Gastroesophageal sphincter (tissue), 3 donors: ENCODE measurements at regions not wholly inside any gene's neighbourhood (a gene's known extent, or its start where the extent isn't known, plus 50 kb on each side); places are given as distances from the start of the nearest gene placed in this dataset.

Source experiments
- EP300 ChIP-seq: sonication (generic); formaldehyde crosslinking; IDR thresholded peaks from one replicate; pipeline ENCODE4 v1.6.1; 2017; ENCODE audit warnings: antibody characterized with exemption, mild to moderate bottlenecking
- POLR2A ChIP-seq, 2 donors: fragments of 450-650 bp; IDR thresholded peaks; one replicate each; pipeline ENCODE4 v1.6.1; 2017; ENCODE audit warnings: antibody characterized with exemption in 2 of 2, mild to moderate bottlenecking in 2 of 2, moderate library complexity in 1 of 2
- POLR2AphosphoS5 ChIP-seq: sonication (generic); formaldehyde crosslinking; IDR thresholded peaks from one replicate; pipeline ENCODE4 v1.6.1; 2017; ENCODE audit warnings: antibody characterized with exemption
- TF ChIP-seq, protein P1 (sequence below), 4 experiments: fragments of 200-600 bp in 2 of 4; fragments of 450-650 bp in 2 of 4; sonication (generic) in 1 of 4; IDR thresholded peaks; one replicate each; pipeline ENCODE4 v1.5.1; 2017 to 2019; ENCODE audit warnings: antibody characterized with exemption in 4 of 4, mild to moderate bottlenecking in 2 of 4, moderate library complexity in 2 of 4

DNA sequence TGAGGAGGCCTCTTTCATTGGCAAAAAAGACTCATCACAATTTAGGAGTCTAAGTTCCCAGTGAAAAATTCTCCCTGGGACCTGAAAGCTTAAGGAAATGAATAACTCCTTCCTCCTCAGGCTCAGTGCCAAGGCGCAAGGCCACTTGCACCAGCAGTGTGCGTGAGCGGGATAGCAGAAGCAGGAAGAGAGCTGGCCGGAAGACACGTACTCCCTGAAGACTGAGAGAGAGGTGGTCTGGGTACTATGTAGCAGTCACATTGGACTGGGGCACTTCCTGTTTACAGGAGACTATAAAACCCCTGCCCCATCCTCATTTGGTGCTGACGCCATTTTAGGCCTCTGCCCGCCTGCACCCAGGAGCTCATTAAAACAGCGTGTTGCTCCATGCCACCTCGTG lies 66.3 kb upstream of the IL33 start:
- TF ChIP-seq POLR2AphosphoS5 = no peak
- no peak for TF ChIP-seq POLR2A (IDR thresholded peaks at IDR 0.05)
- TF ChIP-seq, protein P1, sequence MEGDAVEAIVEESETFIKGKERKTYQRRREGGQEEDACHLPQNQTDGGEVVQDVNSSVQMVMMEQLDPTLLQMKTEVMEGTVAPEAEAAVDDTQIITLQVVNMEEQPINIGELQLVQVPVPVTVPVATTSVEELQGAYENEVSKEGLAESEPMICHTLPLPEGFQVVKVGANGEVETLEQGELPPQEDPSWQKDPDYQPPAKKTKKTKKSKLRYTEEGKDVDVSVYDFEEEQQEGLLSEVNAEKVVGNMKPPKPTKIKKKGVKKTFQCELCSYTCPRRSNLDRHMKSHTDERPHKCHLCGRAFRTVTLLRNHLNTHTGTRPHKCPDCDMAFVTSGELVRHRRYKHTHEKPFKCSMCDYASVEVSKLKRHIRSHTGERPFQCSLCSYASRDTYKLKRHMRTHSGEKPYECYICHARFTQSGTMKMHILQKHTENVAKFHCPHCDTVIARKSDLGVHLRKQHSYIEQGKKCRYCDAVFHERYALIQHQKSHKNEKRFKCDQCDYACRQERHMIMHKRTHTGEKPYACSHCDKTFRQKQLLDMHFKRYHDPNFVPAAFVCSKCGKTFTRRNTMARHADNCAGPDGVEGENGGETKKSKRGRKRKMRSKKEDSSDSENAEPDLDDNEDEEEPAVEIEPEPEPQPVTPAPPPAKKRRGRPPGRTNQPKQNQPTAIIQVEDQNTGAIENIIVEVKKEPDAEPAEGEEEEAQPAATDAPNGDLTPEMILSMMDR (IDR thresholded peaks at IDR 0.05) = no peak
- TF ChIP-seq EP300 = no peak
